Heart left ventricle (tissue), 13 donors: ENCODE measurements at regions not wholly inside any gene's neighbourhood (a gene's known extent, or its start where the extent isn't known, plus 50 kb on each side); places are given as distances from the start of the nearest gene placed in this dataset.

Source experiments
- POLR2A ChIP-seq, 2 donors: fragments of 450-650 bp; IDR thresholded peaks; one replicate each; pipeline ENCODE4 v1.6.1; 2017; ENCODE audit warnings: antibody characterized with exemption in 2 of 2, mild to moderate bottlenecking in 2 of 2, moderate library complexity in 2 of 2
- TF ChIP-seq, protein P1 (sequence below), 12 donors: fragments of 200-600 bp; sonication (generic) in 4 of 12; IDR thresholded peaks; one replicate each; pipeline versions ENCODE4 v1.5.0 to v1.8.0; 2018 to 2022; ENCODE audit warnings: antibody characterized with exemption in 12 of 12, mild to moderate bottlenecking in 5 of 12
- donor health status: ischemic (EF 13 %, LVEDD 7.1; RV severe dilation, severe dysfunction).
- donor health status: DM: no; HTN: yes; CAD: no.
- donor health status: DM: no; HTN: no; CAD: no.
- donor health status: ischemic (EF 25% LVEDD 6.9; RV normal size, moderate dysfunction).
- donor health status: ischemic (EF 25% LVEDD 5.7; RV mildly dilated, moderate dysfunction).
- donor health status: ischemic (EF 35%, LVEDD 5.7; RV mildly dilated, moderate dysfunction).
- donor health status: nonischemic (EF 11% LVEDD 7.7; RV severe dilation, severe dysfunction).
- donor health status: DM: yes; HTN: yes; CAD: no.
- donor health status: PGD.
- donor health status: ischemic (EF 29% LVEDD 5.4; RV normal size, mild dysfunction).
- donor health status: nonischemic (EF 23%, LVEDD 6.1; RV moderate dilation, normal function).

DNA sequence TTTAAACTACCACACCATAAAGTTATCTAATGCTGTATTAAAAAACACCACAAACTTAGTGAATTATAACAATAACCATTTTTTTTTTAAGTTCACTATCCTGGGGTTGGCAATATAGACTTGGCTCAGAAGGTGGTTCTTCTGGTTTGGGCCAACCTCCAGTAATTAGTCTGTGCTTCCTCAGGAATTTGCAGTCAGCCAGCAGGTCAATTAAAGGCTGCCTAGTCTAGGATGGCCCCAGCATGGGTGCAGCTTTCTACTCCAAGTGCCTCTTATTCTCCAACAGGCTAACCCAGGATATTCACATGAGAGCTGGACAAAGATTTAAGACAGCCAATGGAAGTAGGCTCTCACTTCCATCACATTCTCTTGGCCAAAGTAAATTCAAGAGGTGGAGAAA is 379.1 kb upstream of the FIGN start:
- TF ChIP-seq, protein P1, sequence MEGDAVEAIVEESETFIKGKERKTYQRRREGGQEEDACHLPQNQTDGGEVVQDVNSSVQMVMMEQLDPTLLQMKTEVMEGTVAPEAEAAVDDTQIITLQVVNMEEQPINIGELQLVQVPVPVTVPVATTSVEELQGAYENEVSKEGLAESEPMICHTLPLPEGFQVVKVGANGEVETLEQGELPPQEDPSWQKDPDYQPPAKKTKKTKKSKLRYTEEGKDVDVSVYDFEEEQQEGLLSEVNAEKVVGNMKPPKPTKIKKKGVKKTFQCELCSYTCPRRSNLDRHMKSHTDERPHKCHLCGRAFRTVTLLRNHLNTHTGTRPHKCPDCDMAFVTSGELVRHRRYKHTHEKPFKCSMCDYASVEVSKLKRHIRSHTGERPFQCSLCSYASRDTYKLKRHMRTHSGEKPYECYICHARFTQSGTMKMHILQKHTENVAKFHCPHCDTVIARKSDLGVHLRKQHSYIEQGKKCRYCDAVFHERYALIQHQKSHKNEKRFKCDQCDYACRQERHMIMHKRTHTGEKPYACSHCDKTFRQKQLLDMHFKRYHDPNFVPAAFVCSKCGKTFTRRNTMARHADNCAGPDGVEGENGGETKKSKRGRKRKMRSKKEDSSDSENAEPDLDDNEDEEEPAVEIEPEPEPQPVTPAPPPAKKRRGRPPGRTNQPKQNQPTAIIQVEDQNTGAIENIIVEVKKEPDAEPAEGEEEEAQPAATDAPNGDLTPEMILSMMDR (IDR thresholded peaks at IDR 0.05): no peak
- no peak for TF ChIP-seq POLR2A (IDR thresholded peaks at IDR 0.05)
